ENCODE measurements at regions not wholly inside any gene's neighbourhood (a gene's known extent, or its start where the extent isn't known, plus 50 kb on each side); places are given as distances from the start of the nearest gene placed in this dataset.

- no peak for TF ChIP-seq HDAC2 (IDR thresholded peaks at IDR 0.05)
- no peak for TF ChIP-seq RFX5 (IDR thresholded peaks at IDR 0.05)
- TF ChIP-seq GATA3 (IDR thresholded peaks at IDR 0.05; ENCODE audit: borderline replicate concordance), result no peak
- no peak for TF ChIP-seq FOSB (CRISPR knock-in tag; IDR thresholded peaks at IDR 0.05)
- no peak for TF ChIP-seq POLR2A (IDR thresholded peaks at IDR 0.05; ENCODE audit: low read length)
- no peak for TF ChIP-seq RARB (CRISPR knock-in tag; IDR thresholded peaks at IDR 0.05)
- TF ChIP-seq PHF8 (IDR thresholded peaks at IDR 0.05; ENCODE audit: borderline replicate concordance, low read depth), result no peak
- TF ChIP-seq MYC (IDR thresholded peaks at IDR 0.05; ENCODE audit: borderline replicate concordance, low read length), result no peak
- no peak for TF ChIP-seq RNF2 (IDR thresholded peaks at IDR 0.05; ENCODE audit: borderline replicate concordance, low read depth)
- no peak for TF ChIP-seq RAD21 (conservative IDR thresholded peaks at IDR 0.05 in 1 of 2, IDR thresholded peaks at IDR 0.05 in 1 of 2)
- TF ChIP-seq USF2 (IDR thresholded peaks at IDR 0.05), result no peak
- TF ChIP-seq EP300 (IDR thresholded peaks at IDR 0.05), result no peak
- TF ChIP-seq, protein P1, sequence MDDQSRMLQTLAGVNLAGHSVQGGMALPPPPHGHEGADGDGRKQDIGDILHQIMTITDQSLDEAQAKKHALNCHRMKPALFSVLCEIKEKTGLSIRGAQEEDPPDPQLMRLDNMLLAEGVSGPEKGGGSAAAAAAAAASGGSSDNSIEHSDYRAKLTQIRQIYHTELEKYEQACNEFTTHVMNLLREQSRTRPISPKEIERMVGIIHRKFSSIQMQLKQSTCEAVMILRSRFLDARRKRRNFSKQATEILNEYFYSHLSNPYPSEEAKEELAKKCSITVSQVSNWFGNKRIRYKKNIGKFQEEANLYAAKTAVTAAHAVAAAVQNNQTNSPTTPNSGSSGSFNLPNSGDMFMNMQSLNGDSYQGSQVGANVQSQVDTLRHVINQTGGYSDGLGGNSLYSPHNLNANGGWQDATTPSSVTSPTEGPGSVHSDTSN (IDR thresholded peaks at IDR 0.05), result no peak
- TF ChIP-seq JUNB (IDR thresholded peaks at IDR 0.05), result no peak
- TF ChIP-seq MAFK (IDR thresholded peaks at IDR 0.05; ENCODE audit: partially characterized antibody), result no peak
- TF ChIP-seq, protein P2, sequence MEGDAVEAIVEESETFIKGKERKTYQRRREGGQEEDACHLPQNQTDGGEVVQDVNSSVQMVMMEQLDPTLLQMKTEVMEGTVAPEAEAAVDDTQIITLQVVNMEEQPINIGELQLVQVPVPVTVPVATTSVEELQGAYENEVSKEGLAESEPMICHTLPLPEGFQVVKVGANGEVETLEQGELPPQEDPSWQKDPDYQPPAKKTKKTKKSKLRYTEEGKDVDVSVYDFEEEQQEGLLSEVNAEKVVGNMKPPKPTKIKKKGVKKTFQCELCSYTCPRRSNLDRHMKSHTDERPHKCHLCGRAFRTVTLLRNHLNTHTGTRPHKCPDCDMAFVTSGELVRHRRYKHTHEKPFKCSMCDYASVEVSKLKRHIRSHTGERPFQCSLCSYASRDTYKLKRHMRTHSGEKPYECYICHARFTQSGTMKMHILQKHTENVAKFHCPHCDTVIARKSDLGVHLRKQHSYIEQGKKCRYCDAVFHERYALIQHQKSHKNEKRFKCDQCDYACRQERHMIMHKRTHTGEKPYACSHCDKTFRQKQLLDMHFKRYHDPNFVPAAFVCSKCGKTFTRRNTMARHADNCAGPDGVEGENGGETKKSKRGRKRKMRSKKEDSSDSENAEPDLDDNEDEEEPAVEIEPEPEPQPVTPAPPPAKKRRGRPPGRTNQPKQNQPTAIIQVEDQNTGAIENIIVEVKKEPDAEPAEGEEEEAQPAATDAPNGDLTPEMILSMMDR (IDR thresholded peaks at IDR 0.05), result no peak
- no peak for TF ChIP-seq FOXS1 (CRISPR knock-in tag; IDR thresholded peaks at IDR 0.05)
- no peak for TF ChIP-seq REST (IDR thresholded peaks at IDR 0.05)
- no peak for TF ChIP-seq NPAS2 (CRISPR knock-in tag; IDR thresholded peaks at IDR 0.05; ENCODE audit: borderline replicate concordance)
- TF ChIP-seq HOXB5 (CRISPR knock-in tag; IDR thresholded peaks at IDR 0.05), result no peak
- POLR2A ChIA-PET, result no interaction called here
- Histone ChIP-seq H3K4me3 (no peak overlapping the region), H3K4me1 (no peaks in the 10 kb centered on the region), H3K27ac (no peak overlapping the region), H3K4me2 (no peak overlapping the region), H3K9me3 (no peaks in the 10 kb centered on the region)
- CTCF ChIA-PET, result no interaction called here
- no peak for DNase-seq (ENCODE audit: low read depth in 1 of 2, low spot score in 1 of 2)
- no peak for ATAC-seq
- WGBS (ENCODE audit: missing lambda C conversion rate), result 5% methylated on average over 2 of the region's 2 CpGs
- no peak for FAIRE-seq
These were observed 304.4 kb upstream of the MBL2 start for GRCh38 chr10:53076948-53077347.

DNA sequence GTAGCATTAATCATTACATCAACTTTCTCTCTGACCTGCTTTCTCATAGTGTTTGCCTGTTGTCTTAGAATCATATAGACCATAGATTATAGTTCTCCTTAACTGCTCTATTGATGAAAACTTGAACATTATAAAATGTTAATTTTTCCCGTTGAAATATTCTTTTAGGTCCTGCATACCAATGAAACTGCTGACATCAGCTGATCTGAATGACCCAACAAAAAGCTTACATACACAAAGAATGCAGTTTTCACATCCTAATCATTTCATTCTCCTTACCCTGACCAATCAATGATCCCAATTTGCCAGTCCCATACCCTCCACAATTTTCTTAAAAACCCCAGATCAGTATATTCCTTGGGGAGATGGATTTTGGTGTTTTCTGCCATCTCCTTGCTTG is 302.9 kb upstream of the MBL2 start:
- Histone ChIP-seq H3K4me1 (no peaks in the 10 kb centered on the region), H3K4me2 (no peak overlapping the region), H3K9me3 (no peaks in the 10 kb centered on the region), H3K4me3 (no peak overlapping the region), H3K27ac (no peak overlapping the region)
- ChIA-PET CTCF (no interaction called here), POLR2A (no interaction called here)
- 0% methylated on average over 1 of the region's 1 CpG for WGBS (ENCODE audit: missing lambda C conversion rate)
- TF ChIP-seq TFCP2L1 (CRISPR knock-in tag; IDR thresholded peaks at IDR 0.05) (no peak), KDM1A (IDR thresholded peaks at IDR 0.05; ENCODE audit: low read depth) (no peak), HOXB13 (CRISPR knock-in tag; IDR thresholded peaks at IDR 0.05; ENCODE audit: low read depth) (no peak), MAFK (IDR thresholded peaks at IDR 0.05; ENCODE audit: partially characterized antibody) (peak; percentile 87), E2F6 (IDR thresholded peaks at IDR 0.05; ENCODE audit: borderline replicate concordance, low read depth) (no peak)
- ATAC-seq, result no peak
- no peak for DNase-seq (ENCODE audit: low read depth in 1 of 2, low spot score in 1 of 2)
- no peak for FAIRE-seq

Data from A549 (cell line).